ENCODE measurements at regions not wholly inside any gene's neighbourhood (a gene's known extent, or its start where the extent isn't known, plus 50 kb on each side); places are given as distances from the start of the nearest gene placed in this dataset.

- DNase-seq (no peak), ATAC-seq (no peak)
- H3F3A ChIP-seq (ENCODE audit: low read length, unreplicated experiment): no peaks in the 10 kb centered on the region
- H3K36me3 ChIP-seq (ENCODE audit: low read depth, low read length): no peaks in the 10 kb centered on the region
- H2AFZ ChIP-seq (ENCODE audit: low read length): no peak overlapping the region
- intact Hi-C loops (cut with micrococcal nuclease): no loop called here
- POLR2A ChIA-PET (ENCODE audit: unreplicated experiment): no interaction called here
- H3K9me3 ChIP-seq (ENCODE audit: low read length): no peaks in the 10 kb centered on the region
- H3K27ac ChIP-seq (ENCODE audit: low read length): no peak overlapping the region
- no peak for TF ChIP-seq CTCF (conservative IDR thresholded peaks at IDR 0.05; ENCODE audit: low read depth, low read length)
- no peak for TF ChIP-seq EZH2 (IDR thresholded peaks at IDR 0.05; ENCODE audit: low read length, unreplicated experiment)
- TF ChIP-seq EZH2phosphoT487 (IDR thresholded peaks at IDR 0.05; ENCODE audit: borderline replicate concordance, low read length): no peak
- H3K27me3 ChIP-seq (ENCODE audit: low read length): no peaks in the 10 kb centered on the region
- H3K9ac ChIP-seq (ENCODE audit: low read length): no peak overlapping the region
- H3K4me3 ChIP-seq (ENCODE audit: low read length): no peak overlapping the region
- no peaks in the 10 kb centered on the region for H3K9me2 ChIP-seq (replicated peaks; ENCODE audit: low read length)
- no peak overlapping the region for H3K4me2 ChIP-seq (ENCODE audit: low read length)
- CTCF ChIA-PET: no interaction called here
- peaks cover 14% of the 10 kb centered on the region for H3K4me1 ChIP-seq (ENCODE audit: insufficient read depth, low read length)
- H4K20me1 ChIP-seq (ENCODE audit: low read length): no peaks in the 10 kb centered on the region
- BruUV-seq (replicated peaks): no TSS peak
- H3K79me2 ChIP-seq (ENCODE audit: low read length): no peaks in the 10 kb centered on the region
These were observed 68.1 kb upstream of the SIMC1 start for GRCh38 chr5:176170084-176170483.

GRCh38 chr5:176171171-176171760 lies 67.0 kb upstream of the SIMC1 start:
- Histone ChIP-seq H3K9me3 (ENCODE audit: low read length) (no peaks in the 10 kb centered on the region), H3K36me3 (ENCODE audit: low read depth, low read length) (no peaks in the 10 kb centered on the region), H3K9ac (ENCODE audit: low read length) (no peak overlapping the region), H3K27me3 (ENCODE audit: low read length) (no peaks in the 10 kb centered on the region), H3K9me2 (replicated peaks; ENCODE audit: low read length) (no peaks in the 10 kb centered on the region), H3K4me2 (ENCODE audit: low read length) (no peak overlapping the region), H3K4me1 (ENCODE audit: insufficient read depth, low read length) (peaks cover 10% of the 10 kb centered on the region), H3K4me3 (ENCODE audit: low read length) (no peak overlapping the region), H3K79me2 (ENCODE audit: low read length) (no peaks in the 10 kb centered on the region), H4K20me1 (ENCODE audit: low read length) (no peaks in the 10 kb centered on the region), H3F3A (ENCODE audit: low read length, unreplicated experiment) (no peaks in the 10 kb centered on the region), H3K27ac (ENCODE audit: low read length) (no peak overlapping the region), H2AFZ (ENCODE audit: low read length) (no peak overlapping the region)
- no peak for DNase-seq
- no peak for ATAC-seq
- BruUV-seq (replicated peaks): no TSS peak
- TF ChIP-seq EZH2phosphoT487 (IDR thresholded peaks at IDR 0.05; ENCODE audit: borderline replicate concordance, low read length) (no peak), CTCF (conservative IDR thresholded peaks at IDR 0.05; ENCODE audit: low read depth, low read length) (no peak), EZH2 (IDR thresholded peaks at IDR 0.05; ENCODE audit: low read length, unreplicated experiment) (no peak)
- POLR2A ChIA-PET (ENCODE audit: unreplicated experiment): no interaction called here
- CTCF ChIA-PET: no interaction called here
- intact Hi-C loops (cut with micrococcal nuclease): no loop called here

- CTCF ChIA-PET: no interaction called here
- H3K4me2 ChIP-seq (ENCODE audit: low read length): no peak overlapping the region
- no peaks in the 10 kb centered on the region for H3K9me3 ChIP-seq (ENCODE audit: low read length)
- DNase-seq (no peak), ATAC-seq (no peak)
- H3F3A ChIP-seq (ENCODE audit: low read length, unreplicated experiment): no peaks in the 10 kb centered on the region
- no peaks in the 10 kb centered on the region for H4K20me1 ChIP-seq (ENCODE audit: low read length)
- H3K27me3 ChIP-seq (ENCODE audit: low read length): no peaks in the 10 kb centered on the region
- no peak overlapping the region for H3K9ac ChIP-seq (ENCODE audit: low read length)
- no peaks in the 10 kb centered on the region for H3K79me2 ChIP-seq (ENCODE audit: low read length)
- POLR2A ChIA-PET (ENCODE audit: unreplicated experiment): no interaction called here
- no TSS peak for BruUV-seq (replicated peaks)
- H2AFZ ChIP-seq (ENCODE audit: low read length): no peak overlapping the region
- no peak for TF ChIP-seq CTCF (conservative IDR thresholded peaks at IDR 0.05; ENCODE audit: low read depth, low read length)
- TF ChIP-seq EZH2phosphoT487 (IDR thresholded peaks at IDR 0.05; ENCODE audit: borderline replicate concordance, low read length): no peak
- no peak for TF ChIP-seq EZH2 (IDR thresholded peaks at IDR 0.05; ENCODE audit: low read length, unreplicated experiment)
- H3K4me1 ChIP-seq (ENCODE audit: insufficient read depth, low read length): 0 out of 2 replicates have a peak, but pooled peaks cover under 1% of the 10 kb centered on the region
- H3K27ac ChIP-seq (ENCODE audit: low read length): no peak overlapping the region
- intact Hi-C loops (cut with micrococcal nuclease): no loop called here
- no peaks in the 10 kb centered on the region for H3K9me2 ChIP-seq (replicated peaks; ENCODE audit: low read length)
- no peak overlapping the region for H3K4me3 ChIP-seq (ENCODE audit: low read length)
- H3K36me3 ChIP-seq (ENCODE audit: low read depth, low read length): no peaks in the 10 kb centered on the region
These were observed 66.0 kb upstream of the SIMC1 start for GRCh38 chr5:176172246-176172645.

Measured in PC-3 (cell line).